Activated B cell treated with CpG ODN at 0.5 μM for 24 hours (primary cell): ENCODE measurements at regions not wholly inside any gene's neighbourhood (a gene's known extent, or its start where the extent isn't known, plus 50 kb on each side); places are given as distances from the start of the nearest gene placed in this dataset.
"Not testable (repeated sequence)": the region's sequence is repeated elsewhere in the genome, so short reads cannot be mapped to it uniquely, and the experiment has no call there.

Experiments
- ATAC-seq: fragments of 200-7000 bp; cut with Tn5 transposase; one replicate; pipeline ENCODE4 v1.10.0; 2021; ENCODE audit warnings: low read depth, mild to moderate bottlenecking, moderate library complexity
- CTCF ChIA-PET: fragments of 350-600 bp; sonication (Branson Sonifier 250); formaldehyde crosslinking; loops from one replicate; lab custom pipeline; 2021; ENCODE audit warnings: antibody characterized with exemption; lab: Charles Lee
- POLR2A ChIA-PET: fragments of 350-600 bp; sonication (Branson Sonifier 250); formaldehyde crosslinking; loops from one replicate; lab custom pipeline; 2021; ENCODE audit warnings: antibody characterized with exemption; lab: Charles Lee
- DNase-seq: peaks from one replicate; pipeline ENCODE4 v3.0.0; 2022
- H3K27ac Mint-ChIP-seq: one replicate; pipeline ENCODE4 v1.8.0; 2020; ENCODE audit warnings: mixed read lengths
- H3K27me3 Mint-ChIP-seq: one replicate; pipeline ENCODE4 v1.8.0; 2021; ENCODE audit warnings: mixed read lengths
- H3K36me3 Mint-ChIP-seq: one replicate; pipeline ENCODE4 v1.8.0; 2021; ENCODE audit warnings: low read depth, mixed read lengths
- H3K4me1 Mint-ChIP-seq: one replicate; pipeline ENCODE4 v1.8.0; 2021; ENCODE audit warnings: mixed read lengths
- H3K4me3 Mint-ChIP-seq: one replicate; pipeline ENCODE4 v1.8.0; 2020; ENCODE audit warnings: mild to moderate bottlenecking, mixed read lengths
- H3K9me3 Mint-ChIP-seq: one replicate; pipeline ENCODE4 v1.8.0; 2020; ENCODE audit warnings: mixed read lengths
- intact Hi-C: fragments of 100-400 bp; cut with micrococcal nuclease; formaldehyde crosslinking; loops from one replicate; pipeline ENCODE4 v1.15.1; 2024
- TF ChIP-seq, protein P1 (sequence below): fragments of 200-600 bp; IDR thresholded peaks from one replicate; pipeline ENCODE4 v1.8.0; 2022; ENCODE audit warnings: antibody characterized with exemption, mild to moderate bottlenecking

DNA sequence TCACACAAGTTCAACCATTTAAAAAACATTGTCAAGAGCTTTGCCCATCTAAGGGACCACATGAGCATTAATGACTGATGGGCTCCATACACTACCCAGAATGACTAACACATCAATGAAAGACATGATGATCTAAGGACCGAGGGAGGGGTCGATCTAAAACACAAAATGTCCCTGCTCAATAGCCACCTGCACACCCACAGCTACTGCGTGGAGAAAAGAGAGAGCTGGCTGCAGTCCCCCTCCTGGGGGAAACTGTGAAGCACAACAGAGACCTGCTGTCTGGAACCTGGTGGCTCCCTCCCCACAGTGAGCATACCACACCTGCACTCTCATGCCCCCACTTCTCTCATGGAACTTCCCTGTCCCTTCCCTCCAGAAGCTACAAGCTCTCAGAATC is 130.1 kb upstream of the ERG start:
- Mint-ChIP-seq H3K9me3 (peaks cover 10% of the 10 kb centered on the region), H3K27ac (no peak overlapping the region), H3K36me3 (no peaks in the 10 kb centered on the region), H3K27me3 (no peaks in the 10 kb centered on the region), H3K4me3 (no peak overlapping the region), H3K4me1 (no peaks in the 10 kb centered on the region)
- DNase-seq = no peak
- ChIA-PET CTCF (no interaction called here), POLR2A (no interaction called here)
- intact Hi-C loops = no loop called here
- ATAC-seq = no peak
- TF ChIP-seq, protein P1, sequence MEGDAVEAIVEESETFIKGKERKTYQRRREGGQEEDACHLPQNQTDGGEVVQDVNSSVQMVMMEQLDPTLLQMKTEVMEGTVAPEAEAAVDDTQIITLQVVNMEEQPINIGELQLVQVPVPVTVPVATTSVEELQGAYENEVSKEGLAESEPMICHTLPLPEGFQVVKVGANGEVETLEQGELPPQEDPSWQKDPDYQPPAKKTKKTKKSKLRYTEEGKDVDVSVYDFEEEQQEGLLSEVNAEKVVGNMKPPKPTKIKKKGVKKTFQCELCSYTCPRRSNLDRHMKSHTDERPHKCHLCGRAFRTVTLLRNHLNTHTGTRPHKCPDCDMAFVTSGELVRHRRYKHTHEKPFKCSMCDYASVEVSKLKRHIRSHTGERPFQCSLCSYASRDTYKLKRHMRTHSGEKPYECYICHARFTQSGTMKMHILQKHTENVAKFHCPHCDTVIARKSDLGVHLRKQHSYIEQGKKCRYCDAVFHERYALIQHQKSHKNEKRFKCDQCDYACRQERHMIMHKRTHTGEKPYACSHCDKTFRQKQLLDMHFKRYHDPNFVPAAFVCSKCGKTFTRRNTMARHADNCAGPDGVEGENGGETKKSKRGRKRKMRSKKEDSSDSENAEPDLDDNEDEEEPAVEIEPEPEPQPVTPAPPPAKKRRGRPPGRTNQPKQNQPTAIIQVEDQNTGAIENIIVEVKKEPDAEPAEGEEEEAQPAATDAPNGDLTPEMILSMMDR = no peak

DNA sequence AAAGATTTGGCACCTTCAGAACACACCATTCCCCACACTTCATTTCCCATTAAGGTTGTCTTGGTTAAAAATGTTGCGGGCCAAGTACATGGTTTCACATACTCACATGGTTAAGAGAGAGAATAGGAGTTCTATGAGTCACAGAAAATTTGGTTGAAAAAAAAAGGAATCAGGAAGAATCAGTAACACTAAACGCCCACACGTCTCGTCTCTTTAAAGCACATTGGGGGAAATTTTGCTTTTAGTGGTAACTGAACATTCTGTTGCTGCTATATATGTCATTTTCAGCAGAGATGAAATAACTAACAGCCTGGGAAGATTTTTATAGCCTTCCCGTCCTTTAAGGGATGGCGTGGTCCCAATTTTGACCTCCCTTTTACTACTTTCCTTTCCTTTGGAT is 132.9 kb upstream of the ERG start:
- TF ChIP-seq, protein P1 = no peak
- CTCF ChIA-PET = no interaction called here
- H3K36me3 Mint-ChIP-seq = no peaks in the 10 kb centered on the region
- POLR2A ChIA-PET = no interaction called here
- intact Hi-C loops = no loop called here
- H3K4me1 Mint-ChIP-seq = no peaks in the 10 kb centered on the region
- peaks cover 15% of the 10 kb centered on the region for H3K9me3 Mint-ChIP-seq
- DNase-seq = no peak
- H3K4me3 Mint-ChIP-seq = no peak overlapping the region
- ATAC-seq = no peak
- H3K27ac Mint-ChIP-seq = no peak overlapping the region
- no peaks in the 10 kb centered on the region for H3K27me3 Mint-ChIP-seq

DNA sequence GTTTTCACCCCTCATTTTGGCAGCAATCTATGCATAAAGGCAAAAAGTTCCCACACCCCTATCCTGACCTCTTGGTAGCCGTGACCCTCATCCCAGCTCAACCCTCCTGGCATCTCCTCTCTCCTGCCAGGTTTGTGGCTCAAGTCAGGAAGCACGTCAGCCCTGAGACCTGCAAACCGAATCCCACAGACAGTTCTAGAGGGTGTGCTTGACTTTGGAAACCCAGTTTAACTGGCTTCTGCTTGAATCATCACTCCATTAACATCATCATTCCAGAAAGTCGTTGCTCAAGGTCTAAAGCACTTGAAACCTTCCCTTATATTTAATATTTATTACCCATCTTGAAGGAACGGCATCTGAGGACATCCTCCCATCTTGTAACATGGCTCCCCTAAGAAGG is 133.4 kb upstream of the ERG start:
- peaks cover 15% of the 10 kb centered on the region for H3K9me3 Mint-ChIP-seq
- H3K4me1 Mint-ChIP-seq = no peaks in the 10 kb centered on the region
- intact Hi-C loops = no loop called here
- no peak overlapping the region for H3K27ac Mint-ChIP-seq
- no peaks in the 10 kb centered on the region for H3K27me3 Mint-ChIP-seq
- DNase-seq (no peak), ATAC-seq (no peak)
- H3K36me3 Mint-ChIP-seq = no peaks in the 10 kb centered on the region
- ChIA-PET POLR2A (no interaction called here), CTCF (no interaction called here)
- TF ChIP-seq, protein P1 = no peak
- H3K4me3 Mint-ChIP-seq = no peak overlapping the region

DNA sequence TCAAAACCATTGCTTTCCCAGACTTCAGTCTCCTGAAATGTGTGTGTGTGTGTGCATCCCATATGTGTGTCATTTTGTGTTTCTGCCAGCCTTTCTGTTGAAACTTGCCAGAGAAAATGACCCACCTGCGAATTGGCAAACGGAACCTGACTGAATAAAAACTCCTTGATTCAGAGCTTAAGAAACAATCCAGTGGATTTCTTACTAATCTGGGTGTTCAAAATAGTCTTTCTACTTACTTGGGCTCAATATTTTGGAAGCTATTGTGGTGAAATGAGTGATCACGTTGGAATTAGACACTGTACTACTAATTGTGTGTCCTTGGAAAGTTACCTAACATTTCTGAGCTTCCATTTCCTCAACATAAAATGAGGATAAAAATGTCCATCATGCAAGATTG is 138.9 kb upstream of the ERG start:
- Mint-ChIP-seq H3K36me3 (no peaks in the 10 kb centered on the region), H3K9me3 (peaks cover 7% of the 10 kb centered on the region), H3K27me3 (no peaks in the 10 kb centered on the region), H3K27ac (no peak overlapping the region), H3K4me3 (no peak overlapping the region), H3K4me1 (peaks cover 9% of the 10 kb centered on the region)
- ChIA-PET POLR2A (no interaction called here), CTCF (no interaction called here)
- intact Hi-C loops = no loop called here
- DNase-seq = no peak
- no peak for ATAC-seq
- TF ChIP-seq, protein P1 = no peak

DNA sequence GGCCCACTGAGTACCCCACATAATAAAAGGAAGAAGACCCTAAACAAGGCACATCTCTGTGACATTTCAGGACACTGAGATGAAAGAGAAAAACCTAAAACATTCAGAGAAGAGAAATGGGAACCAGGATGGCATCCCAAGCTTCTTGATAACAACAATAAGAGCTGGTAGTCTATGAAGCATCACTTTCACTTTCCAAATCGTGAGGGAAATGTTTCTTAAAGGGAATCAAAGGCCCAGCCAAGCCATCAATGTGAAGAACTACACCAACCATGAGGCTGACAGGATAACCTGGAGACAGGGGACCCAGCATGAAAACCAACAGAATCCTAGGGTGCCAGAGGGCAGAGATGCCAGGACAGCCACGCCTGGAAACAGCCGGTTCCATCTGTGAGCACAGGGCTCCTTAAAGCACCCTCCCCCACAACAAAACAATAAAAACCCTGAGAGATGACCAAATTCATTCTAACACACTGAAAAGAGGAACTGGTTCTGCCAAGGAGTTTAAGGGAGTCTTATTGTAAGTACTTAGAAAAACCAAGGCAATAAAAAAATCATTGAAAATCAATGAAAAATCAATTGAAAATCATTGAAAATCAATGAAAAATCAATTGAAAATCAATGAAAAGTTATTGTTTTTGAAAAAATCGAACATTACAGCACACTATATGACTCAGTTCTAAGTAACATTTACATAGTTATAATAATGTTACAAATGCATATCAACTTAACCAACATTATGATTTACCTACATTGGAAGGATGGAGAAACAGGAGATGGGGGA is 141.5 kb upstream of the ERG start:
- intact Hi-C loops = no loop called here
- H3K27ac Mint-ChIP-seq = no peak overlapping the region

DNA sequence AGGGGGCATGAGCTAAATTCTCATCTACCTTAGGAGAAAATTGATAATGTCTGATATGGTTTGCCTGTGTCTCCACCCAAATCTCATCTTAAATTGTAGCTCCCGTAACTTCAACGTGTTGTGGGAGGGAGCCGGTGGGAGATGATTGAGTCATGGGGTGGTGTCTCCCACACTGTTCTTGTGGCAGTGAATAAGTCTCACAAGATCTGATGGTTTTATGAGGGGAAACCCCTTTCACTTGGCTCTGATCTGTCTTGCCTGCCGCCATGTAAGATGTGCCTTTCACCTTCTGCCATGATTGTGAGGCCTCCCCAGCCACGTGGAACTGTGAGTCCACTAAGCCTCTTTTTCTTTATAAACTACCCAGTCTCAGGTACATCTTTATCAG is 142.1 kb upstream of the ERG start:
- DNase-seq, H3K4me1 Mint-ChIP-seq, H3K9me3 Mint-ChIP-seq, CTCF ChIA-PET, H3K27ac Mint-ChIP-seq, H3K27me3 Mint-ChIP-seq, ATAC-seq, H3K36me3 Mint-ChIP-seq, POLR2A ChIA-PET, intact Hi-C loops, H3K4me3 Mint-ChIP-seq: not testable (repeated sequence)

More for the DNA sequence above, 141.5 kb upstream of the ERG start:
- Mint-ChIP-seq H3K4me1 (peaks cover 9% of the 10 kb centered on the region), H3K4me3 (no peak overlapping the region), H3K36me3 (no peaks in the 10 kb centered on the region), H3K9me3 (peaks cover 7% of the 10 kb centered on the region), H3K27me3 (no peaks in the 10 kb centered on the region)
- no peak for DNase-seq
- TF ChIP-seq, protein P1 = no peak
- POLR2A ChIA-PET = no interaction called here
- no peak for ATAC-seq
- CTCF ChIA-PET = no interaction called here
